Middle frontal gyrus (tissue), 1 donor: ENCODE measurements at regions not wholly inside any gene's neighbourhood (a gene's known extent, or its start where the extent isn't known, plus 50 kb on each side); places are given as distances from the start of the nearest gene placed in this dataset.

Experiments
- DNase-seq: peaks from one replicate; pipeline ENCODE4 v3.0.0-alpha.2; 2015; ENCODE audit warnings: low spot score; ENCODE audit errors: extremely low spot score

- no peak for DNase-seq
These were observed 208.6 kb downstream of the CTTN start for GRCh38 chr11:70606951-70607330.

GRCh38 chr11:70607561-70607960 is 209.2 kb downstream of the CTTN start:
- no peak for DNase-seq

GRCh38 chr11:70608568-70609470 is 210.5 kb downstream of the CTTN start:
- DNase-seq = no peak

- no peak for DNase-seq
These were observed 212.5 kb downstream of the CTTN start for GRCh38 chr11:70610566-70611565.

GRCh38 chr11:70611821-70612220 is 213.5 kb downstream of the CTTN start:
- DNase-seq = no peak

- no peak for DNase-seq
These were observed 214.3 kb downstream of the CTTN start for GRCh38 chr11:70612459-70613141.

- DNase-seq = no peak
These were observed 215.8 kb downstream of the CTTN start for GRCh38 chr11:70614034-70614681.

- DNase-seq = no peak
These were observed 216.9 kb downstream of the CTTN start for GRCh38 chr11:70615036-70615875.

GRCh38 chr11:70616317-70616716 is 218.0 kb downstream of the CTTN start:
- no peak for DNase-seq

- no peak for DNase-seq
These were observed 218.8 kb downstream of the CTTN start for GRCh38 chr11:70616938-70617654.

- no peak for DNase-seq
These were observed 220.2 kb downstream of the CTTN start for GRCh38 chr11:70618431-70619101.

GRCh38 chr11:70619591-70619990 is 221.3 kb downstream of the CTTN start:
- DNase-seq = no peak

GRCh38 chr11:70620510-70621184 is 222.3 kb downstream of the CTTN start:
- DNase-seq = no peak

GRCh38 chr11:70621241-70621640 is 222.9 kb downstream of the CTTN start:
- no peak for DNase-seq

- no peak for DNase-seq
These were observed 223.8 kb downstream of the CTTN start for GRCh38 chr11:70622091-70622490.

- no peak for DNase-seq
These were observed 225.7 kb downstream of the CTTN start for GRCh38 chr11:70623906-70624597.

GRCh38 chr11:70624598-70624993 is 226.3 kb downstream of the CTTN start:
- DNase-seq = no peak

- DNase-seq = no peak
These were observed 226.7 kb downstream of the CTTN start for GRCh38 chr11:70625051-70625450.
